WERI-Rb-1 (cell line): ENCODE measurements at regions not wholly inside any gene's neighbourhood (a gene's known extent, or its start where the extent isn't known, plus 50 kb on each side); places are given as distances from the start of the nearest gene placed in this dataset.

ENCODE experiments used
- DNase-seq: peaks from one replicate; pipeline ENCODE4 v3.0.0-alpha.2; 2020
- H3K27ac ChIP-seq: fragments of 250-450 bp; sonication (Bioruptor Pico); 2 replicates; pipeline ENCODE4 v1.5.1; 2020; ENCODE audit warnings: mild to moderate bottlenecking, moderate library complexity
- H3K27me3 ChIP-seq: fragments of 250-450 bp; sonication (Bioruptor Pico); 2 replicates; pipeline ENCODE4 v1.5.1; 2021; ENCODE audit warnings: mild to moderate bottlenecking, low read depth, moderate library complexity; ENCODE audit not compliant: insufficient read depth, severe bottlenecking
- H3K36me3 ChIP-seq: fragments of 250-450 bp; sonication (Bioruptor Pico); 2 replicates; pipeline ENCODE4 v1.5.1; 2020; ENCODE audit warnings: mild to moderate bottlenecking, moderate library complexity
- H3K4me3 ChIP-seq: 2 replicates; pipeline ENCODE4 v1.5.1; 2011; ENCODE audit warnings: low read depth, mild to moderate bottlenecking, control low read depth, low read length
- H3K9me3 ChIP-seq: fragments of 250-450 bp; sonication (Bioruptor Pico); 2 replicates; pipeline ENCODE4 v1.5.1; 2021; ENCODE audit warnings: mild to moderate bottlenecking, moderate library complexity; ENCODE audit not compliant: severe bottlenecking
- TF ChIP-seq, protein P1 (sequence below): IDR thresholded peaks from 2 replicates; pipeline ENCODE4 v1.5.1; 2011; ENCODE audit warnings: low read depth, mild to moderate bottlenecking, control low read depth, inconsistent platforms, low read length

DNA sequence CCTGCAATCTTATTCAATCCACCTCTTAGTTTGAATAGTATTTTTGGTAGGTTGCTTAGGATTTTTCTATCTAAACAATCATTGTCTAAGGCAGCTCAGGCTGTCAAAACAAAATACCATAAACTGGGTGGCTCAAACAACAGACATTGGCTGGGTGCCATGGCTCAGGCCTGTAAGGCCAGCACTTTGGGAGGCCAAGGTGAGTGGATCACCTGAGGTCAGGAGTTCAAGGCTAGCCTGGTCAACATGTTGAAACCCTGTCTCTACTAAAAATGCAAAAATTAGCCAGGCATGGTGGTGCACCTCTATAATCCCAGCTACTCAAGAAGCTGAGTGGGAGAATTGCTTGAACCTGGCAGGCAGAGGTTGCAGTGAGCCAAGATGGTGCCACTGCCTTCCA lies 126.7 kb downstream of the CYLD start:
- peaks cover 6% of the 10 kb centered on the region for H3K9me3 ChIP-seq

GRCh38 chr16:50866806-50867205 lies 124.9 kb downstream of the CYLD start:
- no peak overlapping the region for H3K27ac ChIP-seq
- no peaks in the 10 kb centered on the region for H3K36me3 ChIP-seq
- H3K4me3 ChIP-seq: no peak overlapping the region
- TF ChIP-seq, protein P1, sequence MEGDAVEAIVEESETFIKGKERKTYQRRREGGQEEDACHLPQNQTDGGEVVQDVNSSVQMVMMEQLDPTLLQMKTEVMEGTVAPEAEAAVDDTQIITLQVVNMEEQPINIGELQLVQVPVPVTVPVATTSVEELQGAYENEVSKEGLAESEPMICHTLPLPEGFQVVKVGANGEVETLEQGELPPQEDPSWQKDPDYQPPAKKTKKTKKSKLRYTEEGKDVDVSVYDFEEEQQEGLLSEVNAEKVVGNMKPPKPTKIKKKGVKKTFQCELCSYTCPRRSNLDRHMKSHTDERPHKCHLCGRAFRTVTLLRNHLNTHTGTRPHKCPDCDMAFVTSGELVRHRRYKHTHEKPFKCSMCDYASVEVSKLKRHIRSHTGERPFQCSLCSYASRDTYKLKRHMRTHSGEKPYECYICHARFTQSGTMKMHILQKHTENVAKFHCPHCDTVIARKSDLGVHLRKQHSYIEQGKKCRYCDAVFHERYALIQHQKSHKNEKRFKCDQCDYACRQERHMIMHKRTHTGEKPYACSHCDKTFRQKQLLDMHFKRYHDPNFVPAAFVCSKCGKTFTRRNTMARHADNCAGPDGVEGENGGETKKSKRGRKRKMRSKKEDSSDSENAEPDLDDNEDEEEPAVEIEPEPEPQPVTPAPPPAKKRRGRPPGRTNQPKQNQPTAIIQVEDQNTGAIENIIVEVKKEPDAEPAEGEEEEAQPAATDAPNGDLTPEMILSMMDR: no peak
- H3K27me3 ChIP-seq: no peaks in the 10 kb centered on the region
- DNase-seq: no peak
- H3K9me3 ChIP-seq: peaks cover 2% of the 10 kb centered on the region

More for the DNA sequence above, 126.7 kb downstream of the CYLD start:
- no peak overlapping the region for H3K27ac ChIP-seq
- no peaks in the 10 kb centered on the region for H3K36me3 ChIP-seq
- no peak overlapping the region for H3K4me3 ChIP-seq
- H3K27me3 ChIP-seq: no peaks in the 10 kb centered on the region
- DNase-seq: no peak
- TF ChIP-seq, protein P1: no peak

GRCh38 chr16:50864386-50864785 lies 122.5 kb downstream of the CYLD start:
- TF ChIP-seq, protein P1: no peak
- Histone ChIP-seq H3K9me3 (peaks cover 2% of the 10 kb centered on the region), H3K27ac (no peak overlapping the region), H3K36me3 (no peaks in the 10 kb centered on the region), H3K4me3 (no peak overlapping the region), H3K27me3 (no peaks in the 10 kb centered on the region)
- no peak for DNase-seq

- Histone ChIP-seq H3K36me3 (no peaks in the 10 kb centered on the region), H3K4me3 (no peak overlapping the region), H3K27ac (no peak overlapping the region), H3K9me3 (no peaks in the 10 kb centered on the region), H3K27me3 (no peaks in the 10 kb centered on the region)
- TF ChIP-seq, protein P1: no peak
- no peak for DNase-seq
These were observed 121.8 kb downstream of the CYLD start for GRCh38 chr16:50863644-50864144.

GRCh38 chr16:50862818-50863643 lies 121.1 kb downstream of the CYLD start:
- H3K27me3 ChIP-seq: no peaks in the 10 kb centered on the region
- H3K27ac ChIP-seq: no peak overlapping the region
- no peaks in the 10 kb centered on the region for H3K36me3 ChIP-seq
- TF ChIP-seq, protein P1: peak; percentile 56
- DNase-seq: peak; percentile 53
- H3K9me3 ChIP-seq: no peaks in the 10 kb centered on the region
- H3K4me3 ChIP-seq: no peak overlapping the region
